ENCODE measurements at regions not wholly inside any gene's neighbourhood (a gene's known extent, or its start where the extent isn't known, plus 50 kb on each side); places are given as distances from the start of the nearest gene placed in this dataset.

GRCh38 chr5:105101577-105101976, 1539.0 kb upstream of the NUDT12 start:
- no peak for TF ChIP-seq NFIC (IDR thresholded peaks at IDR 0.05; ENCODE audit: borderline replicate concordance)
- TF ChIP-seq CTCF (IDR thresholded peaks at IDR 0.05), result no peak
